Keratinocyte (primary cell): ENCODE measurements at regions not wholly inside any gene's neighbourhood (a gene's known extent, or its start where the extent isn't known, plus 50 kb on each side); places are given as distances from the start of the nearest gene placed in this dataset.

Experiments
- DNase-seq: peaks from one replicate; pipeline ENCODE4 v3.0.0-alpha.2; 2011; ENCODE audit warnings: low read depth, missing footprints, low spot score
- FAIRE-seq: peaks from 2 replicates; lab custom pipeline; 2011; peaks lifted over from hg19 to GRCh38; lab: Jason Lieb, UNC
- H2AFZ ChIP-seq: 2 replicates; pipeline ENCODE4 v1.6.0; 2012; ENCODE audit warnings: low read length, control low read depth, inconsistent platforms; ENCODE audit not compliant: control insufficient read depth
- H3K27ac ChIP-seq: 2 replicates; pipeline ENCODE4 v1.5.1; 2011; ENCODE audit warnings: low read length; ENCODE audit not compliant: control insufficient read depth, insufficient read depth
- H3K27me3 ChIP-seq: 3 replicates; pipeline ENCODE4 v1.6.0; 2011; ENCODE audit warnings: low read length; ENCODE audit not compliant: control insufficient read depth, insufficient read depth; ENCODE audit errors: extremely low read depth
- H3K36me3 ChIP-seq, 2 experiments: 2 replicates in 1 of 2; 3 replicates in 1 of 2; pipeline ENCODE4 v1.5.1; 2011; ENCODE audit warnings: low read length in 2 of 2, mild to moderate bottlenecking in 1 of 2; ENCODE audit not compliant: control insufficient read depth in 2 of 2, insufficient read depth in 2 of 2; ENCODE audit errors: extremely low read depth in 1 of 2
- H3K4me1 ChIP-seq: 3 replicates; pipeline ENCODE4 v1.5.1; 2011; ENCODE audit warnings: low read length; ENCODE audit not compliant: control insufficient read depth, insufficient read depth; ENCODE audit errors: extremely low read depth
- H3K4me2 ChIP-seq: 3 replicates; pipeline ENCODE4 v1.6.0; 2011; ENCODE audit warnings: low read depth, low read length; ENCODE audit not compliant: control insufficient read depth, insufficient read depth; ENCODE audit errors: extremely low read depth
- H3K4me3 ChIP-seq, 3 experiments: fragments of 200-600 bp in 1 of 3; sonication (generic) in 1 of 3; 2 replicates in 2 of 3; 3 replicates in 1 of 3; pipeline ENCODE4 v1.5.1; 2011 to 2016; ENCODE audit warnings: low read length in 3 of 3, mild to moderate bottlenecking in 3 of 3, control low read depth in 2 of 3, inconsistent platforms in 1 of 3, low read depth in 1 of 3, mixed read lengths in 1 of 3, mixed run types in 1 of 3, moderate library complexity in 1 of 3; ENCODE audit not compliant: control insufficient read depth in 2 of 3, insufficient read depth in 2 of 3; ENCODE audit errors: extremely low read depth in 1 of 3
- H3K79me2 ChIP-seq: 2 replicates; pipeline ENCODE4 v1.6.0; 2012; ENCODE audit warnings: low read length; ENCODE audit not compliant: control insufficient read depth, insufficient read depth
- H3K9ac ChIP-seq: 3 replicates; pipeline ENCODE4 v1.6.0; 2011; ENCODE audit warnings: low read length; ENCODE audit not compliant: control insufficient read depth, insufficient read depth; ENCODE audit errors: extremely low read depth
- H3K9me1 ChIP-seq: 3 replicates; pipeline ENCODE4 v1.6.0; 2011; ENCODE audit warnings: low read length; ENCODE audit not compliant: control insufficient read depth, insufficient read depth; ENCODE audit errors: extremely low read depth
- H3K9me3 ChIP-seq: 2 replicates; pipeline ENCODE4 v1.5.1; 2012; ENCODE audit warnings: low read depth, low read length; ENCODE audit not compliant: control insufficient read depth
- H4K20me1 ChIP-seq: 3 replicates; pipeline ENCODE4 v1.6.0; 2011; ENCODE audit warnings: low read length; ENCODE audit not compliant: control insufficient read depth, insufficient read depth; ENCODE audit errors: extremely low read depth
- EZH2 ChIP-seq: IDR thresholded peaks from one replicate; pipeline ENCODE4 v1.6.1; 2012; ENCODE audit warnings: inconsistent platforms, mild to moderate bottlenecking, low read length, moderate library complexity
- dilution Hi-C: fragments of 300-500 bp; cut with MboI; formaldehyde crosslinking; loops from one replicate; pipeline ENCODE4 v1.7.0; 2020; ENCODE audit warnings: low sequenced_read_pairs; ENCODE audit not compliant: extremely low pct_ligation_motif_present
- TF ChIP-seq, protein P1 (sequence below), 3 experiments: IDR thresholded peaks in 1 of 3; conservative IDR thresholded peaks in 1 of 3; optimal IDR thresholded peaks in 1 of 3; 2 replicates in 2 of 3; 3 replicates in 1 of 3; pipeline versions ENCODE3 to v1.5.1; 2011; ENCODE audit warnings: low read length in 3 of 3, mild to moderate bottlenecking in 3 of 3, moderate library complexity in 2 of 3, control low read depth in 1 of 3, inconsistent platforms in 1 of 3; ENCODE audit not compliant: insufficient read depth in 2 of 3; ENCODE audit errors: extremely low read depth in 1 of 3

GRCh38 chr20:47448429-47448828 lies 53.3 kb upstream of the NCOA3 start:
- TF ChIP-seq, protein P1, sequence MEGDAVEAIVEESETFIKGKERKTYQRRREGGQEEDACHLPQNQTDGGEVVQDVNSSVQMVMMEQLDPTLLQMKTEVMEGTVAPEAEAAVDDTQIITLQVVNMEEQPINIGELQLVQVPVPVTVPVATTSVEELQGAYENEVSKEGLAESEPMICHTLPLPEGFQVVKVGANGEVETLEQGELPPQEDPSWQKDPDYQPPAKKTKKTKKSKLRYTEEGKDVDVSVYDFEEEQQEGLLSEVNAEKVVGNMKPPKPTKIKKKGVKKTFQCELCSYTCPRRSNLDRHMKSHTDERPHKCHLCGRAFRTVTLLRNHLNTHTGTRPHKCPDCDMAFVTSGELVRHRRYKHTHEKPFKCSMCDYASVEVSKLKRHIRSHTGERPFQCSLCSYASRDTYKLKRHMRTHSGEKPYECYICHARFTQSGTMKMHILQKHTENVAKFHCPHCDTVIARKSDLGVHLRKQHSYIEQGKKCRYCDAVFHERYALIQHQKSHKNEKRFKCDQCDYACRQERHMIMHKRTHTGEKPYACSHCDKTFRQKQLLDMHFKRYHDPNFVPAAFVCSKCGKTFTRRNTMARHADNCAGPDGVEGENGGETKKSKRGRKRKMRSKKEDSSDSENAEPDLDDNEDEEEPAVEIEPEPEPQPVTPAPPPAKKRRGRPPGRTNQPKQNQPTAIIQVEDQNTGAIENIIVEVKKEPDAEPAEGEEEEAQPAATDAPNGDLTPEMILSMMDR (optimal IDR thresholded peaks at IDR 0.05 in 1 of 3, IDR thresholded peaks at IDR 0.05 in 1 of 3, conservative IDR thresholded peaks at IDR 0.05 in 1 of 3; ENCODE audit: extremely low read depth in 1 of 3, insufficient read depth in 2 of 3, low read length in 3 of 3), result no peak

DNA sequence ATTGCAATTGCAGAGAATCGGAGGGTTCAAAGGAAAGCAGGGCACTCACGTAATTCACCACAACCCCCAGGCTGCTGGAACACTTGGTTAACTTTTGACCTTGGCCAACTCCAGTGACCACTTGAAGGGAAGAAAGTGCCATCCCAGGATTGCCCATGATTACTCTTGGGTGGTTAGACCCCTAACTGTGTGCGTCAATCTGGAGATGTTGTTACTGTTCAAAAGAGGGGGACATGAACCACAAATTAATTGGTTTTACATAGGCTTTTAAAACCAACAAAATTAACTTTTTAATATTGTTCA lies 50.1 kb upstream of the NCOA3 start:
- DNase-seq (no peak), FAIRE-seq (no peak)
- no peak overlapping the region for H2AFZ ChIP-seq
- no peak overlapping the region for H3K9ac ChIP-seq
- dilution Hi-C loops, result no loop called here
- H3K4me1 ChIP-seq, result peaks cover 48% of the 10 kb centered on the region
- H3K36me3 ChIP-seq, result no peaks in the 10 kb centered on the region
- H3K9me1 ChIP-seq, result no peaks in the 10 kb centered on the region
- no peak overlapping the region for H3K4me3 ChIP-seq
- H3K9me3 ChIP-seq, result no peaks in the 10 kb centered on the region
- H3K27ac ChIP-seq, result no peak overlapping the region
- H3K4me2 ChIP-seq, result no peak overlapping the region
- TF ChIP-seq, protein P1 (optimal IDR thresholded peaks at IDR 0.05 in 1 of 3, IDR thresholded peaks at IDR 0.05 in 1 of 3, conservative IDR thresholded peaks at IDR 0.05 in 1 of 3; ENCODE audit: extremely low read depth in 1 of 3, insufficient read depth in 2 of 3, low read length in 3 of 3), result no peak
- no peak for TF ChIP-seq EZH2
- H4K20me1 ChIP-seq, result no peaks in the 10 kb centered on the region
- H3K27me3 ChIP-seq, result no peaks in the 10 kb centered on the region
- H3K79me2 ChIP-seq, result no peaks in the 10 kb centered on the region

More at GRCh38 chr20:47448429-47448828, 53.3 kb upstream of the NCOA3 start:
- Histone ChIP-seq H3K79me2 (no peaks in the 10 kb centered on the region), H3K4me2 (no peak overlapping the region), H3K27me3 (no peaks in the 10 kb centered on the region), H3K9me3 (no peaks in the 10 kb centered on the region), H3K4me1 (peaks cover 18% of the 10 kb centered on the region), H4K20me1 (no peaks in the 10 kb centered on the region), H2AFZ (no peak overlapping the region), H3K4me3 (no peak overlapping the region), H3K9ac (no peak overlapping the region), H3K36me3 (no peaks in the 10 kb centered on the region), H3K9me1 (no peaks in the 10 kb centered on the region), H3K27ac (no peak overlapping the region)
- FAIRE-seq (no peak), DNase-seq (no peak)
- dilution Hi-C loops, result no loop called here
